Kidney epithelial cell (primary cell): ENCODE measurements at regions not wholly inside any gene's neighbourhood (a gene's known extent, or its start where the extent isn't known, plus 50 kb on each side); places are given as distances from the start of the nearest gene placed in this dataset.

Source experiments
- DNase-seq: peaks from one replicate; pipeline ENCODE4 v3.0.0-alpha.2; 2010; ENCODE audit warnings: low read depth
- H3K27me3 ChIP-seq: 2 replicates; pipeline ENCODE4 v1.6.0; 2011; ENCODE audit warnings: low read length; ENCODE audit not compliant: control insufficient read depth, insufficient read depth
- H3K36me3 ChIP-seq: 2 replicates; pipeline ENCODE4 v1.5.1; 2011; ENCODE audit warnings: low read length; ENCODE audit not compliant: control insufficient read depth, insufficient read depth
- H3K4me3 ChIP-seq: 2 replicates; pipeline ENCODE4 v1.5.1; 2011; ENCODE audit warnings: low read depth, mild to moderate bottlenecking, control low read depth, low read length
- TF ChIP-seq, protein P1 (sequence below): IDR thresholded peaks from 2 replicates; pipeline ENCODE4 v1.5.1; 2011; ENCODE audit warnings: mild to moderate bottlenecking, moderate library complexity, low read length, control low read depth, inconsistent platforms; ENCODE audit not compliant: insufficient read depth, poor library complexity, severe bottlenecking

DNA sequence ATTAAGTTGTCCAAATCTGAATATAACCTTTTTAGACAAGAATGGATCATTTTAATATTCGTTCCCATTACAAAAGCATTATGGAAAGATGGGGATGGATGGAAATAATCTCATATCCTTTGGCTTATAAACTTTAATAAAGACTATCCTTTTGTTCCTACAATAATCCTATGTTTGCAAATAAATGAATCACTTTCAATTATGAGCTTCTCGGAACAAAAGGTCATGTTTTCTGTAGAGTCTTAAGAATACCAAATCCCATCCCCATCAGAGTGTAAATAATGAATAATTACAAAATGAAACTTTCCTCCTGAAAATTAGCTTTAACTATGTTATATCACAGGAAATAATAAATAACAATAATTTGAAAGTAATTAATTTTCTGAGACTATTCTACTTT is 329.7 kb downstream of the NR2F1-AS1 start:
- DNase-seq, result no peak
- TF ChIP-seq, protein P1, sequence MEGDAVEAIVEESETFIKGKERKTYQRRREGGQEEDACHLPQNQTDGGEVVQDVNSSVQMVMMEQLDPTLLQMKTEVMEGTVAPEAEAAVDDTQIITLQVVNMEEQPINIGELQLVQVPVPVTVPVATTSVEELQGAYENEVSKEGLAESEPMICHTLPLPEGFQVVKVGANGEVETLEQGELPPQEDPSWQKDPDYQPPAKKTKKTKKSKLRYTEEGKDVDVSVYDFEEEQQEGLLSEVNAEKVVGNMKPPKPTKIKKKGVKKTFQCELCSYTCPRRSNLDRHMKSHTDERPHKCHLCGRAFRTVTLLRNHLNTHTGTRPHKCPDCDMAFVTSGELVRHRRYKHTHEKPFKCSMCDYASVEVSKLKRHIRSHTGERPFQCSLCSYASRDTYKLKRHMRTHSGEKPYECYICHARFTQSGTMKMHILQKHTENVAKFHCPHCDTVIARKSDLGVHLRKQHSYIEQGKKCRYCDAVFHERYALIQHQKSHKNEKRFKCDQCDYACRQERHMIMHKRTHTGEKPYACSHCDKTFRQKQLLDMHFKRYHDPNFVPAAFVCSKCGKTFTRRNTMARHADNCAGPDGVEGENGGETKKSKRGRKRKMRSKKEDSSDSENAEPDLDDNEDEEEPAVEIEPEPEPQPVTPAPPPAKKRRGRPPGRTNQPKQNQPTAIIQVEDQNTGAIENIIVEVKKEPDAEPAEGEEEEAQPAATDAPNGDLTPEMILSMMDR, result no peak
- H3K27me3 ChIP-seq, result no peaks in the 10 kb centered on the region
- no peak overlapping the region for H3K4me3 ChIP-seq
- H3K36me3 ChIP-seq, result no peaks in the 10 kb centered on the region

DNA sequence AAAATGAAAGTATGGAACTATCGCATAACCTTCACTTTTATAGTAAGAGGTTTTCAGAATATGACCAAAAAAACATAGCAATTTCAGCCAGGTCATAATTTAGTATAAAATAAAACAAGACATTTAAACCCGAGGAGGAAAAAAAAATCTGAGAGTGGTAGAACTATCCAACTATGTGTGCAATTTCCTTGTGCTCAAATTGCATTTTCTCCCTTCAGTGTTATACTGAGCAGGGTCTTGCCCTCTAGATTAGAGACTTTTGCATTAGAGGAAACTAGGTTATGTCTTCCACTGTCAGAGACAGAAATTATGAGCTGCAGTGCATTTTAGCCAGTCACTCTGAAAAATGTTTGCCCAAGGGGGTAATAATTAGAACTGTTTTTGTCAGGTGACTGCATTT is 330.6 kb downstream of the NR2F1-AS1 start:
- Histone ChIP-seq H3K4me3 (no peak overlapping the region), H3K27me3 (no peaks in the 10 kb centered on the region), H3K36me3 (no peaks in the 10 kb centered on the region)
- DNase-seq, result no peak
- TF ChIP-seq, protein P1, result no peak

DNA sequence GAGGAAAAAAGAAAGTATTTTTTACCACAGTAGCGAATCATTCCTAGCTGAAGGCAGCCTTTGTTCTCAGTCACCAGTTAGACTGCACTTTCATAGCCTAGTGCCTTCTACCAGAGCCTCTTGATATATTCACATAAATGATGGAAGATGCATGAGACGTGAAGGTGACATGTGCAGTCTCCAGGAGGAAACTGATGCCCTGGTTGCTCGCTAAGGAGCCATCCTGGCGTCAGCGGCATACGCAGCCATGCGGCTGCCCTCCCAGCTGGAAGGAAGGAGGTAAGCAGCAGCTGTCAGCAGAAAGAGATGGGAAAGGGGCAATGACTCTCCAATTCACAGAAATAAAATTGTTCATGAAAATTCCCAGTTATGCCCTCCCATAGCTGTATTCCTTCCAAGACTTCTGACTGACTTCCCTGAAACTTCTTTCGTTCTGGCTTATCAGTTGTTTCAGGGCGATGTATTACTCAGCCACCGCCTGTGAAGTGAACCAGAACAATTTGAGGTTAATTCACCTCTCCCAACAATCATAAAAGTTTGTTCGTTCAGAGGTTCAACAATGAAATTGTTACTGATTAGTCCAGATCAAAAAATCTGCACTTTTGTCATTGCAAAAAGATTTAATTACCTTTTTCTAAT is 331.2 kb downstream of the NR2F1-AS1 start:
- no peak for DNase-seq
- Histone ChIP-seq H3K27me3 (no peaks in the 10 kb centered on the region), H3K4me3 (peak overlapping the region; percentile 19), H3K36me3 (no peaks in the 10 kb centered on the region)
- TF ChIP-seq, protein P1, result no peak

GRCh38 chr5:93247105-93247504 is 333.9 kb downstream of the NR2F1-AS1 start:
- no peak overlapping the region for H3K4me3 ChIP-seq
- no peak for DNase-seq
- no peaks in the 10 kb centered on the region for H3K36me3 ChIP-seq
- no peaks in the 10 kb centered on the region for H3K27me3 ChIP-seq
- TF ChIP-seq, protein P1, result no peak

DNA sequence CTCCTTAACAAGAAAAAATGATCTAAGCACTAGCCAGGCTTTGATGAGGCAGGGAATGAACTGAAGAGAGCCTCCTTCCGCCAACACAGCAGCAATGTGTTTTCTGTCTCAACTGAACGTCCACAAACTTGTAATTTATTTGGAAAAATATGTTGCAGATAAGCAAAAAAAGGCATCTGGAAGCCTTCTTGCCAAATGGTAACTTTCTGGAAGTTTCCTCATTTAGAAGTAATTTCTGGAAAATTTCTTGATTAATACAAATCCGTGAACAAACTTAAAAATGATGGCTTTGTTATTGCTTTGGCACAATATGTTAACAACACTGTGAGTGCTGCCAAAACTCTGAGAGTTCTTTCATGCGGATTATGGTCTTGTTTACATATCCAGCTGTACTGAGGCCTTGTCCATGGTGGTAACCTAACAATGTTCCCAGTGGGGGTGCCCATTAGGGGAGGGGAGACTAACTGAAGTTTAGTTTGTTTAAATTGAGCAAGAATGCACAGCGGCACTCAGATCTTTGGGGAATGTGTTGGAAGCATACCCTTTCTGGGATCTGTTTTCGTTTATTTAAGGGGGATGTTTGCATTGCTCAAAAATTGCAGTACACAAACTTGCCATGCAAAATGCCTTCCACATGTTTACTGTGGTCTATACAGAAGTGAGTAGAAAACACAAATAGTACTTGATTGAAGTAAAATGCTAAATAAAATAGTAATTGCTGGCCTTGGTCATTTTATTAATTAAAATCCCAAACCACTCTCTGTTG is 334.7 kb downstream of the NR2F1-AS1 start:
- H3K36me3 ChIP-seq, result no peaks in the 10 kb centered on the region
- TF ChIP-seq, protein P1, result no peak
- no peaks in the 10 kb centered on the region for H3K27me3 ChIP-seq
- no peak overlapping the region for H3K4me3 ChIP-seq
- no peak for DNase-seq

- Histone ChIP-seq H3K36me3 (no peaks in the 10 kb centered on the region), H3K4me3 (no peak overlapping the region), H3K27me3 (no peaks in the 10 kb centered on the region)
- TF ChIP-seq, protein P1, result no peak
- DNase-seq, result no peak
Measured at GRCh38 chr5:93245226-93245625, 335.8 kb downstream of the NR2F1-AS1 start.
